ENCODE measurements at regions not wholly inside any gene's neighbourhood (a gene's known extent, or its start where the extent isn't known, plus 50 kb on each side); places are given as distances from the start of the nearest gene placed in this dataset.

GRCh38 chr2:67851956-67852824 lies 210.6 kb downstream of the C1D start:
- H3K27ac ChIP-seq (ENCODE audit: low read depth) = no peak overlapping the region
- H3K9me3 Mint-ChIP-seq = no peaks in the 10 kb centered on the region
- no peaks in the 10 kb centered on the region for H3K79me2 ChIP-seq (replicated peaks; ENCODE audit: insufficient read depth)
- no peaks in the 10 kb centered on the region for H3K36me3 ChIP-seq (ENCODE audit: insufficient read depth)
- no peak for TF ChIP-seq STAT1 (IDR thresholded peaks at IDR 0.05; ENCODE audit: unreplicated experiment)
- TF ChIP-seq EZH2 (IDR thresholded peaks at IDR 0.05; ENCODE audit: low read depth, unreplicated experiment) = no peak
- TF ChIP-seq ZNF331 (CRISPR knock-in tag; IDR thresholded peaks at IDR 0.05; ENCODE audit: low read depth) = no peak
- no peak for TF ChIP-seq EZH2phosphoT487 (IDR thresholded peaks at IDR 0.05; ENCODE audit: unreplicated experiment)
- H3K4me2 ChIP-seq = peak overlapping the region; percentile 24; the same call in 1 of the 2 replicates
- no peak; the same call in 2 of the 3 replicates for ATAC-seq
- no peaks in the 10 kb centered on the region for H3K27me3 Mint-ChIP-seq (ENCODE audit: insufficient read depth, low read depth, poor library complexity)
- no peaks in the 10 kb centered on the region for H3K27me3 ChIP-seq (ENCODE audit: insufficient read depth)
- H3K4me1 Mint-ChIP-seq = peaks cover 7% of the 10 kb centered on the region
- H3K4me1 ChIP-seq (ENCODE audit: insufficient read depth) = peaks cover 8% of the 10 kb centered on the region
- peaks cover 20% of the 10 kb centered on the region; the same call in 1 of the 2 replicates for H3K9me2 ChIP-seq (ENCODE audit: insufficient read depth)
- no peaks in the 10 kb centered on the region for H3K36me3 Mint-ChIP-seq (ENCODE audit: low read depth)
- H2AFZ ChIP-seq = peak overlapping the region; percentile 41; the same call in 1 of the 2 replicates
- H3K4me3 Mint-ChIP-seq = no peak overlapping the region
- peak; percentile 38 for DNase-seq (ENCODE audit: low spot score)
- no peaks in the 10 kb centered on the region for H4K20me1 ChIP-seq (replicated peaks; ENCODE audit: insufficient read depth)
- H3K27ac Mint-ChIP-seq = no peak overlapping the region
- H3K4me3 ChIP-seq = no peak overlapping the region
- no peaks in the 10 kb centered on the region for H3F3A ChIP-seq (replicated peaks; ENCODE audit: low read depth)

GRCh38 chr2:67854103-67854743 lies 208.6 kb downstream of the C1D start:
- H2AFZ ChIP-seq = no peak overlapping the region
- H4K20me1 ChIP-seq (replicated peaks; ENCODE audit: insufficient read depth) = no peaks in the 10 kb centered on the region
- DNase-seq (ENCODE audit: low spot score) (no peak), ATAC-seq (no peak)
- H3K4me3 ChIP-seq = no peak overlapping the region
- H3K9me3 Mint-ChIP-seq = no peaks in the 10 kb centered on the region
- no peaks in the 10 kb centered on the region for H3K36me3 Mint-ChIP-seq (ENCODE audit: low read depth)
- no peaks in the 10 kb centered on the region for H3F3A ChIP-seq (replicated peaks; ENCODE audit: low read depth)
- TF ChIP-seq ZNF331 (CRISPR knock-in tag; IDR thresholded peaks at IDR 0.05; ENCODE audit: low read depth) (no peak), NANOG (IDR thresholded peaks at IDR 0.05; ENCODE audit: borderline replicate concordance) (no peak), ZNF114 (CRISPR knock-in tag; IDR thresholded peaks at IDR 0.05) (no peak), STAT1 (IDR thresholded peaks at IDR 0.05; ENCODE audit: unreplicated experiment) (no peak), CREB1 (CRISPR knock-in tag; IDR thresholded peaks at IDR 0.05; ENCODE audit: low read depth) (no peak), POLR2AphosphoS5 (IDR thresholded peaks at IDR 0.05; ENCODE audit: low read depth) (no peak), EZH2 (IDR thresholded peaks at IDR 0.05; ENCODE audit: low read depth, unreplicated experiment) (no peak)
- TF ChIP-seq, protein P1, sequence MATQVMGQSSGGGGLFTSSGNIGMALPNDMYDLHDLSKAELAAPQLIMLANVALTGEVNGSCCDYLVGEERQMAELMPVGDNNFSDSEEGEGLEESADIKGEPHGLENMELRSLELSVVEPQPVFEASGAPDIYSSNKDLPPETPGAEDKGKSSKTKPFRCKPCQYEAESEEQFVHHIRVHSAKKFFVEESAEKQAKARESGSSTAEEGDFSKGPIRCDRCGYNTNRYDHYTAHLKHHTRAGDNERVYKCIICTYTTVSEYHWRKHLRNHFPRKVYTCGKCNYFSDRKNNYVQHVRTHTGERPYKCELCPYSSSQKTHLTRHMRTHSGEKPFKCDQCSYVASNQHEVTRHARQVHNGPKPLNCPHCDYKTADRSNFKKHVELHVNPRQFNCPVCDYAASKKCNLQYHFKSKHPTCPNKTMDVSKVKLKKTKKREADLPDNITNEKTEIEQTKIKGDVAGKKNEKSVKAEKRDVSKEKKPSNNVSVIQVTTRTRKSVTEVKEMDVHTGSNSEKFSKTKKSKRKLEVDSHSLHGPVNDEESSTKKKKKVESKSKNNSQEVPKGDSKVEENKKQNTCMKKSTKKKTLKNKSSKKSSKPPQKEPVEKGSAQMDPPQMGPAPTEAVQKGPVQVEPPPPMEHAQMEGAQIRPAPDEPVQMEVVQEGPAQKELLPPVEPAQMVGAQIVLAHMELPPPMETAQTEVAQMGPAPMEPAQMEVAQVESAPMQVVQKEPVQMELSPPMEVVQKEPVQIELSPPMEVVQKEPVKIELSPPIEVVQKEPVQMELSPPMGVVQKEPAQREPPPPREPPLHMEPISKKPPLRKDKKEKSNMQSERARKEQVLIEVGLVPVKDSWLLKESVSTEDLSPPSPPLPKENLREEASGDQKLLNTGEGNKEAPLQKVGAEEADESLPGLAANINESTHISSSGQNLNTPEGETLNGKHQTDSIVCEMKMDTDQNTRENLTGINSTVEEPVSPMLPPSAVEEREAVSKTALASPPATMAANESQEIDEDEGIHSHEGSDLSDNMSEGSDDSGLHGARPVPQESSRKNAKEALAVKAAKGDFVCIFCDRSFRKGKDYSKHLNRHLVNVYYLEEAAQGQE (IDR thresholded peaks at IDR 0.05; ENCODE audit: unreplicated experiment) = no peak
- TF ChIP-seq, protein P2, sequence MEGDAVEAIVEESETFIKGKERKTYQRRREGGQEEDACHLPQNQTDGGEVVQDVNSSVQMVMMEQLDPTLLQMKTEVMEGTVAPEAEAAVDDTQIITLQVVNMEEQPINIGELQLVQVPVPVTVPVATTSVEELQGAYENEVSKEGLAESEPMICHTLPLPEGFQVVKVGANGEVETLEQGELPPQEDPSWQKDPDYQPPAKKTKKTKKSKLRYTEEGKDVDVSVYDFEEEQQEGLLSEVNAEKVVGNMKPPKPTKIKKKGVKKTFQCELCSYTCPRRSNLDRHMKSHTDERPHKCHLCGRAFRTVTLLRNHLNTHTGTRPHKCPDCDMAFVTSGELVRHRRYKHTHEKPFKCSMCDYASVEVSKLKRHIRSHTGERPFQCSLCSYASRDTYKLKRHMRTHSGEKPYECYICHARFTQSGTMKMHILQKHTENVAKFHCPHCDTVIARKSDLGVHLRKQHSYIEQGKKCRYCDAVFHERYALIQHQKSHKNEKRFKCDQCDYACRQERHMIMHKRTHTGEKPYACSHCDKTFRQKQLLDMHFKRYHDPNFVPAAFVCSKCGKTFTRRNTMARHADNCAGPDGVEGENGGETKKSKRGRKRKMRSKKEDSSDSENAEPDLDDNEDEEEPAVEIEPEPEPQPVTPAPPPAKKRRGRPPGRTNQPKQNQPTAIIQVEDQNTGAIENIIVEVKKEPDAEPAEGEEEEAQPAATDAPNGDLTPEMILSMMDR (conservative IDR thresholded peaks at IDR 0.05; ENCODE audit: low read depth in 2 of 2) = no peak
- no peaks in the 10 kb centered on the region for H3K79me2 ChIP-seq (replicated peaks; ENCODE audit: insufficient read depth)
- H3K27me3 Mint-ChIP-seq (ENCODE audit: insufficient read depth, low read depth, poor library complexity) = no peaks in the 10 kb centered on the region
- H3K27ac ChIP-seq (ENCODE audit: low read depth) = no peak overlapping the region
- no peak overlapping the region for H3K4me2 ChIP-seq
- peaks cover 24% of the 10 kb centered on the region; the same call in 1 of the 2 replicates for H3K9me2 ChIP-seq (ENCODE audit: insufficient read depth)
- H3K27me3 ChIP-seq (ENCODE audit: insufficient read depth) = no peaks in the 10 kb centered on the region
- no peak overlapping the region for H3K4me3 Mint-ChIP-seq
- H3K27ac Mint-ChIP-seq = no peak overlapping the region
- H3K36me3 ChIP-seq (ENCODE audit: insufficient read depth) = no peaks in the 10 kb centered on the region
- peaks cover 8% of the 10 kb centered on the region for H3K4me1 ChIP-seq (ENCODE audit: insufficient read depth)
- H3K4me1 Mint-ChIP-seq = peaks cover 7% of the 10 kb centered on the region
